B cell (primary cell): ENCODE measurements at regions not wholly inside any gene's neighbourhood (a gene's known extent, or its start where the extent isn't known, plus 50 kb on each side); places are given as distances from the start of the nearest gene placed in this dataset.

Source experiments
- ATAC-seq: fragments of 200-7000 bp; cut with Tn5 transposase; one replicate; pipeline ENCODE4 v1.10.0; 2021; ENCODE audit warnings: low read depth, mild to moderate bottlenecking, moderate number of reproducible peaks, moderate library complexity
- CTCF ChIA-PET: fragments of 350-600 bp; sonication (Branson Sonifier 250); formaldehyde crosslinking; loops from one replicate; lab custom pipeline; 2021; ENCODE audit warnings: antibody characterized with exemption, inconsistent platforms; lab: Charles Lee
- POLR2A ChIA-PET: fragments of 350-600 bp; sonication (Branson Sonifier 250); formaldehyde crosslinking; loops from one replicate; lab custom pipeline; 2021; ENCODE audit warnings: antibody characterized with exemption; lab: Charles Lee
- DNase-seq: peaks from one replicate; pipeline ENCODE4 v3.0.0; 2013
- H2AFZ ChIP-seq: 2 replicates; pipeline ENCODE4 v1.6.1; 2012; ENCODE audit warnings: mild to moderate bottlenecking, low read depth, low read length; ENCODE audit not compliant: insufficient read depth, poor library complexity, severe bottlenecking
- H3K27ac ChIP-seq, 2 donors: 1 replicate in 1 of 2; 2 replicates in 1 of 2; pipeline ENCODE4 v1.5.1; 2012 to 2013; ENCODE audit warnings: low read length in 2 of 2, mild to moderate bottlenecking in 2 of 2, moderate library complexity in 1 of 2
- H3K27me3 ChIP-seq, 4 experiments: fragments of 200-600 bp in 1 of 4; sonication (generic) in 1 of 4; replicated peaks in 1 of 4; 1 replicate in 2 of 4; 2 replicates in 2 of 4; pipeline versions ENCODE4 v1.6.1 to v1.7.0; 2013 to 2016; ENCODE audit warnings: low read length in 3 of 4, mild to moderate bottlenecking in 2 of 4, mixed read lengths in 1 of 4, moderate library complexity in 1 of 4; ENCODE audit not compliant: insufficient read depth in 4 of 4, control insufficient read depth in 3 of 4; ENCODE audit errors: control extremely low read depth in 1 of 4
- H3K36me3 ChIP-seq, 2 experiments: replicated peaks in 1 of 2; 1 replicate in 1 of 2; 2 replicates in 1 of 2; pipeline versions ENCODE4 v1.6.1 to v1.7.1; 2013; ENCODE audit warnings: low read length in 1 of 2; ENCODE audit not compliant: insufficient read depth in 2 of 2, control insufficient read depth in 1 of 2; ENCODE audit errors: control extremely low read depth in 1 of 2, extremely low read depth in 1 of 2
- H3K4me1 ChIP-seq, 2 donors: fragments of 200-600 bp in 1 of 2; sonication (generic) in 1 of 2; 1 replicate in 1 of 2; 2 replicates in 1 of 2; pipeline versions ENCODE4 v1.5.1 to v1.6.1; 2013 to 2017; ENCODE audit warnings: low read length in 2 of 2; ENCODE audit not compliant: control insufficient read depth in 2 of 2, insufficient read depth in 2 of 2
- H3K4me2 ChIP-seq: replicated peaks from 2 replicates; pipeline ENCODE3; 2012; ENCODE audit warnings: mild to moderate bottlenecking, low read depth, low read length; ENCODE audit not compliant: poor library complexity, severe bottlenecking
- H3K4me3 ChIP-seq, 5 experiments: fragments of 200-600 bp in 1 of 5; sonication (generic) in 1 of 5; 1 replicate in 3 of 5; 2 replicates in 2 of 5; pipeline versions ENCODE4 v1.5.1 to v1.7.0; 2011 to 2016; ENCODE audit warnings: low read length in 4 of 5, mild to moderate bottlenecking in 4 of 5, low read depth in 2 of 5, control low read depth in 1 of 5, moderate library complexity in 1 of 5; ENCODE audit not compliant: insufficient read depth in 1 of 5; ENCODE audit errors: control extremely low read depth in 1 of 5, extremely low read depth in 1 of 5
- H3K79me2 ChIP-seq: fragments of 200-600 bp; sonication (generic); one replicate; pipeline ENCODE4 v1.6.0; 2016; ENCODE audit warnings: low read length; ENCODE audit not compliant: control insufficient read depth, insufficient read depth
- H3K9ac ChIP-seq: fragments of 200-600 bp; sonication (generic); 2 replicates; pipeline ENCODE4 v1.6.1; 2017; ENCODE audit warnings: mild to moderate bottlenecking, low read length, moderate library complexity
- H3K9me3 ChIP-seq, 3 donors: one replicate each; pipeline versions ENCODE4 v1.6.1 to v1.7.1; 2013; ENCODE audit warnings: low read length in 2 of 3; ENCODE audit not compliant: control insufficient read depth in 2 of 3, insufficient read depth in 1 of 3; ENCODE audit errors: control extremely low read depth in 1 of 3
- H4K20me1 ChIP-seq: 2 replicates; pipeline ENCODE4 v1.6.0; 2012; ENCODE audit warnings: mild to moderate bottlenecking, low read length; ENCODE audit not compliant: insufficient read depth, control insufficient read depth, poor library complexity, severe bottlenecking
- H3K27ac Mint-ChIP-seq: one replicate; pipeline ENCODE4 v1.8.0; 2021; ENCODE audit warnings: mixed read lengths
- H3K27me3 Mint-ChIP-seq: one replicate; pipeline ENCODE4 v1.8.0; 2021; ENCODE audit warnings: mixed read lengths
- H3K4me1 Mint-ChIP-seq: one replicate; pipeline ENCODE4 v1.8.0; 2021; ENCODE audit warnings: mixed read lengths
- H3K4me3 Mint-ChIP-seq: one replicate; pipeline ENCODE4 v1.8.0; 2021; ENCODE audit warnings: mixed read lengths
- H3K9me3 Mint-ChIP-seq: one replicate; pipeline ENCODE4 v1.8.0; 2022; ENCODE audit warnings: mixed read lengths; ENCODE audit not compliant: insufficient read depth
- EZH2 ChIP-seq: IDR thresholded peaks from 2 replicates; pipeline ENCODE4 v1.6.1; 2012; ENCODE audit warnings: borderline replicate concordance, low read depth, mild to moderate bottlenecking, moderate library complexity, low read length; ENCODE audit not compliant: insufficient read depth, poor library complexity, severe bottlenecking
- WGBS: methylation state at CpG from one replicate; pipeline ENCODE4 v1.1.5; 2013; ENCODE audit warnings: missing lambda C conversion rate; ENCODE audit not compliant: insufficient coverage; 5-methylcytosine and 5-hydroxymethylcytosine counted together
- intact Hi-C: fragments of 100-400 bp; cut with micrococcal nuclease; formaldehyde crosslinking; loops from one replicate; pipeline ENCODE4 v1.10.0; 2022
- TF ChIP-seq, protein P1 (sequence below): fragments of 200-600 bp; IDR thresholded peaks from one replicate; pipeline ENCODE4 v1.8.0; 2022; ENCODE audit warnings: antibody characterized with exemption, mild to moderate bottlenecking

GRCh38 chr17:22300177-22300576 lies 607.9 kb downstream of the KCNJ18 start:
- CTCF ChIA-PET, result no interaction called here
- TF ChIP-seq, protein P1, sequence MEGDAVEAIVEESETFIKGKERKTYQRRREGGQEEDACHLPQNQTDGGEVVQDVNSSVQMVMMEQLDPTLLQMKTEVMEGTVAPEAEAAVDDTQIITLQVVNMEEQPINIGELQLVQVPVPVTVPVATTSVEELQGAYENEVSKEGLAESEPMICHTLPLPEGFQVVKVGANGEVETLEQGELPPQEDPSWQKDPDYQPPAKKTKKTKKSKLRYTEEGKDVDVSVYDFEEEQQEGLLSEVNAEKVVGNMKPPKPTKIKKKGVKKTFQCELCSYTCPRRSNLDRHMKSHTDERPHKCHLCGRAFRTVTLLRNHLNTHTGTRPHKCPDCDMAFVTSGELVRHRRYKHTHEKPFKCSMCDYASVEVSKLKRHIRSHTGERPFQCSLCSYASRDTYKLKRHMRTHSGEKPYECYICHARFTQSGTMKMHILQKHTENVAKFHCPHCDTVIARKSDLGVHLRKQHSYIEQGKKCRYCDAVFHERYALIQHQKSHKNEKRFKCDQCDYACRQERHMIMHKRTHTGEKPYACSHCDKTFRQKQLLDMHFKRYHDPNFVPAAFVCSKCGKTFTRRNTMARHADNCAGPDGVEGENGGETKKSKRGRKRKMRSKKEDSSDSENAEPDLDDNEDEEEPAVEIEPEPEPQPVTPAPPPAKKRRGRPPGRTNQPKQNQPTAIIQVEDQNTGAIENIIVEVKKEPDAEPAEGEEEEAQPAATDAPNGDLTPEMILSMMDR, result no peak
- no peak for TF ChIP-seq EZH2
- Histone ChIP-seq H3K27me3 (no peaks in the 10 kb centered on the region), H3K79me2 (no peaks in the 10 kb centered on the region), H2AFZ (no peak overlapping the region), H3K9me3 (peaks cover 0 to 62% (median 0%) of the 10 kb centered on the region in 3 donors), H4K20me1 (no peaks in the 10 kb centered on the region), H3K27ac (no peak overlapping the region), H3K36me3 (no peaks in the 10 kb centered on the region), H3K9ac (no peak overlapping the region), H3K4me3 (no peak overlapping the region), H3K4me2 (no peak overlapping the region), H3K4me1 (no peaks in the 10 kb centered on the region)
- H3K27me3 Mint-ChIP-seq, result no peaks in the 10 kb centered on the region
- H3K4me3 Mint-ChIP-seq, result no peak overlapping the region
- ATAC-seq (no peak), DNase-seq (no peak)
- no peaks in the 10 kb centered on the region for H3K4me1 Mint-ChIP-seq
- H3K9me3 Mint-ChIP-seq, result peaks cover 3% of the 10 kb centered on the region
- POLR2A ChIA-PET, result no interaction called here
- intact Hi-C loops, result no loop called here
- 83% methylated on average over 11 of the region's 11 CpGs for WGBS
- no peak overlapping the region for H3K27ac Mint-ChIP-seq

DNA sequence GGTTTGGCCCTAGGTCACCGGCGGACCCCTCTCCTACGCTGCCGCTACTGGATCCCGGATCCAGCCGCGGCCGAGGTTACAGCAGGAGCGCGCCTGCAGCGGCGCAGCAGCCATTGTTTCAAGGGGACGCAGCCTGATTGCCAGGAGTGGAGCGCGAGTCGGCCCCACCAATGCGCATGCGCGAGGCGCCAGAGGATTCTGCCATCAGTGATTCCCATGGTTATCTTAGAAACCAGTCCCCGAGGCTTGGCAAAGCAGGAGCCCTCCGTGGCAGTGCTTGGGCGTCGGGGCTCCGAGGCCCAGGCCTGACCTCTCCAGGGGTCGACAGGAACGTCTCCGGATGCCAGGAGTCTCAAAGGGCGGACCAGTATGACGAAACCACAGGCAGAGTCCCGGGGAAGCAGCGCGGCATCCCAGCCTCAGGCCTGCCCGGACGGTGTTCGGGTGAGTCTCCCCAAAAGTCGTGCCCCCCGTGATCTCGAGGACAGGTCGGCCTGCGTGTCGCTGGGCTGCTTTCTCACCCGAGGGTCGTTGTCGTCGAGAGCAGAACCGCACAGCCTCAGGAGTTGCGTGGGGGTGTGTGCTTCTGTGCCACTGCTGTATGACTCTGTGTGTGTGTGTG lies 608.5 kb downstream of the KCNJ18 start:
- Histone ChIP-seq H3K4me3 (no peak overlapping the region), H3K9ac (no peak overlapping the region), H4K20me1 (no peaks in the 10 kb centered on the region), H3K4me1 (no peaks in the 10 kb centered on the region), H3K36me3 (no peaks in the 10 kb centered on the region), H3K4me2 (no peak overlapping the region), H2AFZ (no peak overlapping the region), H3K27ac (no peak overlapping the region), H3K9me3 (peaks cover 0 to 68% (median 0%) of the 10 kb centered on the region in 3 donors), H3K79me2 (no peaks in the 10 kb centered on the region), H3K27me3 (no peaks in the 10 kb centered on the region)
- WGBS, result 82% methylated on average over 44 of the region's 48 CpGs
- Mint-ChIP-seq H3K27me3 (no peaks in the 10 kb centered on the region), H3K27ac (no peak overlapping the region), H3K4me3 (no peak overlapping the region), H3K9me3 (peaks cover 7% of the 10 kb centered on the region), H3K4me1 (no peaks in the 10 kb centered on the region)
- intact Hi-C loops, result no loop called here
- CTCF ChIA-PET, result no interaction called here
- TF ChIP-seq, protein P1, result no peak
- no peak for TF ChIP-seq EZH2
- ATAC-seq, result no peak
- POLR2A ChIA-PET, result no interaction called here
- no peak for DNase-seq
